ENCODE measurements at regions not wholly inside any gene's neighbourhood (a gene's known extent, or its start where the extent isn't known, plus 50 kb on each side); places are given as distances from the start of the nearest gene placed in this dataset.

DNA sequence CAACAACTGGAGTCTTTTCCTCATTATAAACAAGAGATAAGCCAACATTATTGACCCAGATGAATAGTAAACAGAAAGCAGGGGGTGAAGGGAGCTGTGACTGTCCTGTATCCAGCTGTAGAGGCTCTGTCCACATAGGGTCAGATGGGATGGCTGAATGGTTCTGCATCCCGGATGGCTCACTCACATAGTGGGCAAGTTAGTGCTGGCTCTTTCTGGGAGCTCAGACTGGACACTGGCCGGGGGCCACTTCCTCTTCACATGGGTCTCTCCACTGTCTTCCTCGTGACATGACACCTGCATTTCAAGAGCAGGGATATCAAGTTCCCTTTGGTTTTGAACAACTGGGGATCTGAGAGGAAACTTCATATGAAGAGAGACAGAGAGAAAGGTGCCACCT, 969.6 kb upstream of the TMEM132C start:
- DNase-seq (ENCODE audit: low read depth in 1 of 2, low spot score in 1 of 2): no peak

DNA sequence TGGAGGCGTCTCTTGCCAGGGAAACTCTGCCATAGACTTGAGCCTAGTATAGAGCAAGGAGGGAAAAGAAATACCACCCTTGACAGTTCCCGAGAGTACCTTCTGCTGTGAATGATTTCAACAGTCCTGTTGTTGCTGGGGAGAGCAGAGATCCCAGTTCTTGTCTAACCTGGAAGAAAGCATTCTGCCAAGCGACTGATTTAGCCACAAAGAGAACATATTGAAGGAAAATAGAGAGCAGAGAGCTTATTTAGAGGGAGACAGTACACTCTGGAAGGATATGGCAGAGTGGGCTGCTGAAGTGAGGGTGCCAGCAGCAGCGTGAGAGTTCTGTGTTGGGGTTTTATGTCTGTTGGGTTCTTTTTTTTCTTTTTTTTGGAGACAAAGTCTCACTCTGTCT, 966.9 kb upstream of the TMEM132C start:
- no peak for DNase-seq (ENCODE audit: low read depth in 1 of 2, low spot score in 1 of 2)

DNA sequence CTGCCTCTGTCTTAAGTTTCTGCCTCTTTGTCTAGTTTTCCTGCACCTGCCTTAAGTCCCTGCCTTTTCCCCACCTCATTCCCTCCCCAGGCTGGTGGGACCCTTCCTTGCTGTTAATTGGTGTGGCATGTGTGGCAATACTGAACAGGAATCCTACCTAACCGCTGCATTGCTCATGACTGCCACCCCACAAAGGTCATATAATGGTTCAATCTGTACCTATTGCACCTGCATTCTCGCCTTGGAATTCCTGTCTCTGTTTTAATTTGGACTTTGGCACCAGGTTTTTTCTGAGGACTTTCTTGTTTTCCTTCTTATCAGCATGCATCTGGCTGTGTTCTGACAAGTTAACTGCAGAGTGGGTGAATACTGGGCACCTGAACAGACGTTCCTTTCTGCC, 966.2 kb upstream of the TMEM132C start:
- DNase-seq (ENCODE audit: low read depth in 1 of 2, low spot score in 1 of 2): no peak

DNA sequence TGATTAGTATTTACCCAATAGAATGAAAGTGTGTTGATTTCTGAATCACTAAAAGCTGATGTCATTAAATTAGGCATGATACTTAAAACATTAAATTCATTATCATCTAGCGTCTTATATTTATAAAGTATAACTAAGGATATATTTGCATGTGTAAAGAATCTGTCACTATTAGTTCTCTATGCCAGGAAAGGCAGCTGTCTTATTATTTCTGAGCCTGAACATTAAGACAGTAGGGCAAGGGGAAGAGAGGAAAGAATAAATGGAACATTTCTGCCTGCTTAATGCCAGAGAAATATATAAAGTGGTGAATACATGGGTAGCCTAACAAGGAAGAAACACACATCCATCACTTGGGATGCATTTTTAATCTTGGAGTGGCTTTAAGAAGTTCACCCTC, 965.1 kb upstream of the TMEM132C start:
- no peak for DNase-seq (ENCODE audit: low read depth in 1 of 2, low spot score in 1 of 2)

DNA sequence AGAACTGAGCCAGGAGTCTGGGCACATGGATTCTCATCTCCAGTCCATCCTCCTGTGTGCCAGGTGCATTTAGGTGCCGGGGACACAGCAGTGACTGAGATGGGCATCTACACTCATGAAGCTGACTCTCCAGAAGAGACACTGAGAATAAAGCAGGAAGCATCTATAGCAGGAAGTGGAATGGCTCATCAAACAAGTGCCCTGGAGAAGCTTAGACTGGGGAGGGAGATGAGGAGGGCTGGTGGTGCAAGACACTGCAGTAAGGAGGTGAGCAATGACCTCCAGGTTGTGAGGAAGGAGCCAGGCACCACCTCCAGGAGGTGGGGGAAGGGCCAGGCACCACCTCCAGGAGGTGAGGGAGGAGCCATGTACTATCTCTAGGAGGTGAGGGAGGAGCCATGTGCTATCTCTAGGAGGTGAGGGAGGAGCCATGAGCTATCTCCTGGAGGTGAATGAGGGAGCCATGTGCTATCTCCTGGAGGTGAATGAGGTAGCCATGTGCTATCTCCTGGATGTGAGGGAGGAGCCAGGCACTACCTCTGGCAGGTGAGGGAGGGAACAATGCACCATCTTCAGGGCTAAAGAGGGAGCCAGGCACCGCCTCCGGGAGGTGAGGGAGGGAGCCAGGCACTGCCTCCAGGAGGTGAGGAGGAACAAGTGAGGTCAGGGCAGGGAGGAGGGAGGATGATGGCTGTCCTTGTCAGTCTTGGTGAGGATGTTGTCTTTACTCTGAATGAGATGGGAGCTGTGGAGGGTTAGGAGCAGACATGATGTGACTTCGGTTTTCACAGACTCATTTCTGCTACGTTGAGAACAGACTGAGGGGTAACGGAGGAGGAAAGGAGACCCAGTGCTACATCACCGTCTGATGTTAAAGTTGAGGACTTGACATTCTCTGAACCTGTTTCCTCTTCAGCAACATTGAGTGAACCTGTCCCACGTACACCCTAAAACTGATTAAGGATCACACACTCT, 961.9 kb upstream of the TMEM132C start:
- no peak for DNase-seq (ENCODE audit: low read depth in 1 of 2, low spot score in 1 of 2)

DNA sequence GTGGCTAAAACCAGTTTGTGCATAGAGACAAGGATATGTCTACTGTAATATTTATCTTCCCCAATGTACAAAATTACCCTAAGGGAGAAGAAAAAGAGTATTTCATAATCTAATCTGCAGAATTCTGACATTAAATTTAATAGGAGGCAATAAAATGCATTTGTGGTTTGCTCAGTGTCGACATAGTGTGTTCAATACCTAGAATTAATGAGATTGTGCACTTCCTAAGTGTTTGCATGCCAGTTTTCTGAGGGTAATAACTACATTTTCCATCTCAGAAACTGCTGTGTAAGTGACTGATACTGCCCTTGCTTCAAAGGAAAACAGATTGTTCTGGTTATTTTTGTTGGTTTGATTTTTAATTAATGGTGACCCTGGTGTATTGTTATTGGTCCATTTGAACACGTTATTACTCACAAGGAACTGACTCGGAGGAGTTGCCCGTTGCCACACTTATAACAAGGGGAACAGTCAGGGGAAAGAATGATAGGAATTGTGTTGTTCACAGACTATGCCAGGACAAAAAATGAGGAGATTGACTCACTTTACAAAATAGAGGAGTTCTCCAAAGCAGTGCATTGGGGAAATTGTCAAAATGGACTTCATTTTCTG, 960.3 kb upstream of the TMEM132C start:
- no peak for DNase-seq (ENCODE audit: low read depth in 1 of 2, low spot score in 1 of 2)

DNA sequence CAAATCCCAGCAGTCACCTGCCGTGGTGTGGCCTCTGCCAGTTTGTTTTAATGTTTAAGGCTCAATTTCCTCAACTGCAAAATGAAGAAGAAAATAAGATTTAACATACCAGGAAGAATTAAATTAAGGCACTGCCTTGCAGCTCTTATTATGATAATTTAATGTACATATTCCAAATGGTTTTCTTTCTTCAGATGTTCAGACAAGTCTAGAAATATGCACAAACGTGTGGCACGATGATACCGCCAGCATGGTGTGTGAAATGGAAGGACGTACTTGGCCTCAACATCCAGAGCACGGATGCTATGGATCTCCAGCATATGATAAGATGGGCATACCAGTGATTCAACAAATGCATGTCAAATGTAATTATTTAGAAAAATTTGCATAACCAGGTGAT, 959.4 kb upstream of the TMEM132C start:
- DNase-seq (ENCODE audit: low read depth in 1 of 2, low spot score in 1 of 2): no peak

DNA sequence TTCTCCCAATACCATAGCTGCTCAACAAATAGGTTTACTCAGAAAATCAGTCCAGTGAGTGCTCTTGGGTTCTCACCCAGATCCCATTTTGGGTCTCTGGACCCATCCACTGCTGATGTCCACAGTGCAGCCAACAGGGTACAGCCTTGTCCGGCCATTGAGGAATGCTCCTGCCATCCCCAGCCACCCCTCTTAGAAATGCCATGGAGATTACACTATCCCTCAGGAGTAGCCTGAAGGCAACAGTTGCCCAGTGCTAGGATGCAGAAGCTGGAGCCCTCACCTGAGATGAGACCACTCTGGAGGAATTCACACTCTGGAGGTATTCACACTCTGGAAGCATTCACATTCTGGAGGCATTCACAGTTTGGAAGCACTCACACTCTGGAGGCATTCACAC, 958.8 kb upstream of the TMEM132C start:
- no peak for DNase-seq (ENCODE audit: low read depth in 1 of 2, low spot score in 1 of 2)

DNA sequence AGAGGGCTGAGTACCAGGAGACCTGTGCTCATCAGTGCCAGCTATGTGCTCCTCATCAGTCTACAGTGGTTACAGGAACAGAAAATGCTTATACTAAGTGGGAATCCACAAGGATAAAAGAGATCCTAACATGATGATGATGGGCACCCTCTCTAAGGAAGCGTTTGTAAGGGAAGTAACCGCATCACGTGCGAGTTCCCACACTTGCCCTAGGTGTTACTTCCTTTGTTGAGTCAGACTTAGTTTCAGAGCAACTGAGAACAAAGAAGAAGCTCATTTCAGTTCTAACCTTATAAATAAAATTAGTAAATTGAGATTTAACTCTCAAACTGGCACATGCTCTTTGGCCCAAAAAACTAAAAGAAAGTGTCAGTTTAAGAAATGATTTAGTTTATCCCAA, 956.4 kb upstream of the TMEM132C start:
- DNase-seq (ENCODE audit: low read depth in 1 of 2, low spot score in 1 of 2): no peak

DNA sequence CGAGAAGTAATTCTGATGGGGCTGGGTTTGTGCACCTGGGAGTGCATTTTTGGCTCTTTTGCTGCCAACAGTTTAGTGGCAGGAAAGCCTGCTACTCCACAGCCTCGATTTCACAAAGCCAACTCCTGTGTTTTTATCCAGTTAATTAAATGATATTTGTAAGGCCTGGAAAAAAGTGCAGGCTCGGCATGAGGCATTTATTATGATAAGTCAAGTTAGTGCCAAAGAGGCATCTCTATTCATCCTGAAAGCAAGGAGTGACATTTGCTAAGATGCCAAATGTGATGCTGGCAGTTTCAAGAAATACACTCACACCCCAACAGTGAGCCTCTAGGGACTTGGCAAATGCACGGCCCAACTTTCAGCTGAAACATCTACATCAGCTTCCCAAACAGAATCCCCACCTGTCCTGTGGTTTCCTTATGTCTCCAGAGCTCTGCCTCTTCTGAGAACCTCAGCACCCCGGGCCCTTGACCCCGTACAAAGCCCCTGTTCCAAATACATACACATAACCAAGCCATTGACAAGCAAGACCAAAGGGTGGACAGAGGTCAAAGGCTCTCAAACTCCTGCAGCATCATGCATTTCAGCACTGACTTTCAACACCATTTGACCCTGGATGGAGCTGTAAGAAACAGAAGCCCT, 955.1 kb upstream of the TMEM132C start:
- DNase-seq (ENCODE audit: low read depth in 1 of 2, low spot score in 1 of 2): no peak

DNA sequence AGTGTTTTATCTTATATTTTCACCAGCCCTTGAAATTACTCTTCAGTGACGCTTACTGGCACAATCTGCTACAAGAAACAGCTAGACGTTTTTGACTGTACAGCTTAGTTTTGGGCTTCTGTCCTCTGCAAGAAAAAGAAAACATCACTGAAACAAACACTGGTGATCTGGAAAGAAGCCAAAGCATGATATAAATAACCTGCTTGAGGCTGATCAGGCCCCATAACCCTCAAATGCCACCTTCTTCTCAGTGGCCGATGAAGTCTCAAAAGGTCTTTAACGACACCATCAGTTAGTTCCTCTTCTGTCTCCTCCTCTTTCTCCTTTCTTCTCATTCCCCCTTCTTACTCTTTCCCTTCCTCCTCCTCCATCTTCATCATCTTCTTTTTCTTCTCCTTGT, 942.3 kb upstream of the TMEM132C start:
- no peak for DNase-seq (ENCODE audit: low read depth in 1 of 2, low spot score in 1 of 2)

DNA sequence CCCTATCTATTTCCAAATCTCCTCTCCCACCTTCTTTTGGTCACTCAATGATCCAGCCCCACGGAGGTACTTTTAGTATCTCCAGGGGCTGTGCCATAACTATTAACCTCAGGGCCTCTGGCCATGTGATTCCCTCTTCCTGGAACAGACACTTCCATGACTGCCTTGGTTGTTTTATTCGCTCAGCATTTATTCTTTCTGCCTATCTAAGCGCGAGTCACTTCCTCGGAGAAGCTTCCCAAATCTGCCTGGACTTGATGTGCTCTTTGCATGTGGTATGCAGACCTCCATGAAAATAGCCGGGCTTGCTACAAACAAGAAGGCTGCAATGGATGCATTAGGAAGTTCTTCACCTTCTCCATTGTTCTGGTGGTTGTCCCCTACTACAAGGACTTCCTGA, 939.0 kb upstream of the TMEM132C start:
- DNase-seq (ENCODE audit: low read depth in 1 of 2, low spot score in 1 of 2): no peak

DNA sequence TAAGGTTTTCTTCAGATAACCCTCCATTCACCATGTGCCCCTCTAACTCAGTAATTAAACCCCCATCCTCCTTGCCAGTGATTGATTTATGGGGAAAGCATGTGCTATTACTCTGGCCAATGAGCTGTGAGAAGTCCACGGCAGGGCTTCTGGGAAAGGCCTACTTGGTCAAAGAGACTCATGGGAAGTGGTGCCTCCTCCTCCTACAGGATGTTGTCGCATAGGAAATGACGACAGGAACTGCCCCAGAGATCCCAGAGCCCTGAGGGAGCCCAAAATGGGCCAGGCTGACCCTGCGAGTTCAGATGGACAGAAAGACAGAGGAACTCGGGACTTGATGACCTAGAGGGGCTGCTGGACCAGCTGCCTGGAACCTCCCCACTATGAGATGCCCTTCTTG, 938.1 kb upstream of the TMEM132C start:
- no peak for DNase-seq (ENCODE audit: low read depth in 1 of 2, low spot score in 1 of 2)

DNA sequence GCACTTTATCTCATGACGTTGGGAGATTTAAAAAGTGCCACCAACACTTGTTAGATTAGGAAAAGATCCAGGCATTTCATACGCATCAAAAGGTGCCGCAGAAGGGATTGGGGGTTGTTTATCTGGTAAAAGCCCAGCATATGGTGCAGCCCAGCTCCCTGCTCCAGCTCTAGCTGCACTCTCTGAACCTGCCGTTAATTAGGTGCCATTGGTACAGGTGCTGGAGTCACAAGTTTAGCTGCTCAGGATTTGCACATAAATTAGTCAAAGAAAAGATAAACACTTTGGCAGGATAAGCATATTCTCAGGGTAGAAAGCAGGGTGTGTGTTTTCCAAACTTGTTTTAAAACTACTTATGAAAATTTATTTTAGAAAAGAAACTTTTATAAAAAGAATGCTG, 932.6 kb upstream of the TMEM132C start:
- no peak for DNase-seq (ENCODE audit: low read depth in 1 of 2, low spot score in 1 of 2)

DNA sequence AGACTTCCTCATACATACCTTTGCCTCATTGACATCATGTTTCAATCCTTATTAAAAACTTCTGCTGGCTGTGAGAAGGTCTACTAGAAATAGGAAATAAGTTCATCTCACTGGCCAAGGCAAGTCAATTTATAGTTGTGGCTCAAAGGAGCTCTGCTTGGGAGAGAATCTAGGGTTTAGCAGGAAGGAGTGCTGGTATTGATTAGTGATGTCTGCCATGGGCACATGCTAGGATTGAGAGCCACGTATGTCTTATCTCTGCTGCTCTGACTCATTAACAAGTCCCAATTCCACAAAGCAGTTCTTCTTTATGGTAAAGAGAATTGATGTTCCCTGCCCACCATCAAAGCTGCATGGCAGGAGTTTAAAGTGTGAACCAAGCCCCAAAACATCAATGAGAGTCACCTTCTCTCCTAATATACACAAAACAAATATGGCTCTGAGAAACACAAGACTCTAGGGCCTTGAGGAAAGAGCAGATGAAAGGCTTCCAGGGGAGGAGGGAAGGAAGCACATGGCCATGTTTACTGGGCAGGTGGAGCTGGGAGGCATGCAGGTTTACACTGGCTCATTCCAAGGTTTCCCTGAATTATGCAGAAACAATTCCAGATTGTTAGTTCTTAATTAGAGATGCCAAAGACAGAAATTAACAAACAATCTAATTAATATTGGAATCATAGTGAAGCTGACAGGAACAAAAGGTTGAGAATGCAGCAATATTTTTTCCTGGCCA, 931.9 kb upstream of the TMEM132C start:
- no peak for DNase-seq (ENCODE audit: low read depth in 1 of 2, low spot score in 1 of 2)

DNA sequence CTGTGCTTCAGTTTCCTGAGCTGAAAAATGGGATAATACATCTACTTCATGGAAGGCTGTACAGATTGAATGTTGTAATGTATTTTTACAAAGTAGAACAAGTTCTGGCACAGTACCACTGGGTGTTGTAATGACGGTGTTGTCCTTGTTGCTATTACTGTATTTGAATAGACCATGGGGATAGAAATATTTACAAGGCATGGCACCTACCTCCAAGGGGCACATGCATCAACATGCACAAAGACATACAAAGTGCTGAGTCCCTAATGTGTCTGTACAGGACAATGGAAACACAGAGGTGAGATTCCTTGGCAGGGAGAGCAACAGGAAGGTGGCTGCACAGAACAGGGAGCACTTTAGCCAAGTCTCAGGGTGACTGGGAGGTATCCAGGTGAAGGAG, 930.6 kb upstream of the TMEM132C start:
- no peak for DNase-seq (ENCODE audit: low read depth in 1 of 2, low spot score in 1 of 2)

DNA sequence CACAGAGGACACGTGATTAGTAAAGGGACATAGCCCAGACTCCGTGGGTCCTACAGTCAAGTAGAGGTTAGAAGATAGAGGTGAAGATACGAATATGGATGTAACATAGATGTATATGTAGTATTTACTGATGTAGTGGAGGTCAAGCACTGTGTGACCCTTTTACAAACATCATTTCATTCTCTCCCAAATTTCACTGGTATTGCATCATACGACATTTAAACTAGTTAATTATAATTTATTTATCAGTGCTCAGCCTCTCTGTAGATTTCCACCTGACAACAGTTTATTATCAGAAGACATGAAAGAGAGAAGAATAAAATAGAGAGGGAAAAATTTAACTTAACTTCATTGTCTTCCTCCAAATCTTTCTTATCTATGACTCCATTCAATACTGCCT, 927.9 kb upstream of the TMEM132C start:
- no peak for DNase-seq (ENCODE audit: low read depth in 1 of 2, low spot score in 1 of 2)

DNA sequence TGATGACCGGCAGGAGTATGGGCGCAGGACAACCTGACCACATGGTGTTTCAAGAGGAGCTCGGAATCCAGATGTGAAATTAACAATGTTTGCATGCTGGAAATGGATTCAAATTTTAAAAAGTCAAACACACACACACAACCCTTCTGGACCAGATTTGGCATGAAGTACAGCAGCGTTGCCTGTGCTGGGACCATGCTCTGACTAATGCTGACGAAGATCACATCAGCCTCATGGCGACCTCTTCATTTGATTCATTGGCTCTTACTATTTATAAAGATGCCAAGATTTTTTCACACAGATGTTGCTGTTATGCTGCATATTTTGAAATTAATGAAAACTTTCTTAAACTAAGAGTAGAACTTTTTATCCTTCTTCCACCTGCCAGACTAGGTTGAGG, 926.6 kb upstream of the TMEM132C start:
- DNase-seq (ENCODE audit: low read depth in 1 of 2, low spot score in 1 of 2): no peak

DNA sequence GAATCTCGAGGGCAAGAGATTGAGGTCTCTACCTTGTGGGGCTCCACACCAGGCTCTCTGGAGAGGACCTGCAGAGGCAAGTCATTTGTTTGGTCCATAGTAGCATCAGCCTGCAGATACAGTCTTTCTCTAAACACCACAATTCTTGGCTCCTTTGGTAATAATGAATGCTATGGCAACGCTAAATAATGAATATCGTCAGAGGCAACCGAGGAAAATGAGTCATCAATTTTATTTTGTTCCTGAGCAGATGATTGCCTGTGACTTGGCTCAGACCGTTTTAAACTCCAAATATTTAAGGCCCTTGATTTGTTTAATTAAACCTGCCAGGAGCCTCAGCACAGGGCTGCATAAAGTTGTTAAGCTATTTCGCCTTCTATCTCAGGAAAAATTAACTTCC, 924.1 kb upstream of the TMEM132C start:
- no peak for DNase-seq (ENCODE audit: low read depth in 1 of 2, low spot score in 1 of 2)

DNA sequence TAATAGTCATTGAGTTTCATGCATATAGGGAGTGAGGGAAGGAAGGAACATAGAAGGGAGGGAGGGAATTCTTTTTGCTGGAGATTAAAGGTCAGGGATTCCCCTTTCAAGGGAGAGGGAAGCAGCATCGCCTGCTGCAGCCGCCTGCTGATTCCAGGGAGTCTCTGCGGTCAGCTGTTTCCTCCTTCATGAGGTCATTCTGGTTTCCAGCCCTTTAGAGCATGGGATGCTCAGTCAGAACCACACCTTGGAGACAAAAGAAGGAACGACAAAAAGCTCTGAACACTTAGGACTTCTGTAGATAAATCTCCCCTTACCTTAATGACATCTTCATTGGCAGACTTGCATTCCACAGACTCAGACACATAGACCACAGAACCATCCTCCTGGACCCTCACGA, 923.0 kb upstream of the TMEM132C start:
- DNase-seq (ENCODE audit: low read depth in 1 of 2, low spot score in 1 of 2): no peak

DNA sequence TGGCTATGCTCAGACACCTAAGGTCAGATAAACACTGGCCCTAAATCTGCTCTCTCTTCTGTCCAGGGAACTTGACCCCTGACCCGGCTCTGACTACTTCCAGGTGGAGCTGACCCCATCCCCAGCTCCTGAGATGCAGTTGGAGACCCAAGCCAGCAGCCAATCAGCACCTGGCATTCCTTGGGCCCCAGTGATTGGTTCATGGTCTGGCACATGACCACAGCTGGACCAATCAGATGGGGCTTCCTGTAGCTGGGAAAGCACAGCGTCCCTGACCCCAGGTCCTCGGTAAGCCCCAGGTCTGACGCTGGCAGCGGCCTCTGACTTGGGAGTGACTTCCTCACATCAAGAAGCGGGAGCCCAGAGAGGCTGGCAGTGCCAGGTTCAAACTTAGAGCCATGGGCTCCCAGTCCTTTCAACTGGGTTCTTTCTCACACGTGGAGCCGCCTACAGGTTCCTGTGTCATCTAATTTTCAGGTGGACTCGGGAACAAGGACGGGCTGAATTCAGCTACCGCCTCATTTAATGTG, 915.4 kb upstream of the TMEM132C start:
- no peak for DNase-seq (ENCODE audit: low read depth in 1 of 2, low spot score in 1 of 2)
